H1 (cell line): ENCODE measurements at regions not wholly inside any gene's neighbourhood (a gene's known extent, or its start where the extent isn't known, plus 50 kb on each side); places are given as distances from the start of the nearest gene placed in this dataset.

ENCODE experiments used
- CTCF ChIA-PET: fragments of 300-600 bp; sonication (Branson Sonifier 250); formaldehyde crosslinking; loops from one replicate; lab custom pipeline; 2021; ENCODE audit not compliant: partially characterized antibody; lab: Charles Lee
- POLR2A ChIA-PET: fragments of 300-600 bp; sonication (Branson Sonifier 250); formaldehyde crosslinking; loops from one replicate; lab custom pipeline; 2021; ENCODE audit warnings: inconsistent platforms; ENCODE audit not compliant: partially characterized antibody; lab: Charles Lee
- DNase-seq, 2 experiments: peaks; one replicate each; pipeline versions ENCODE4 v3.0.0 to v3.0.0-alpha.2; 2010 to 2022; ENCODE audit warnings: low spot score in 2 of 2, low read depth in 1 of 2, mixed read lengths in 1 of 2
- FAIRE-seq: peaks from 2 replicates; lab custom pipeline; 2011; peaks lifted over from hg19 to GRCh38; lab: Jason Lieb, UNC
- H2AFZ ChIP-seq: 2 replicates; pipeline ENCODE4 v1.8.1; 2012; ENCODE audit warnings: low read length, inconsistent platforms
- H2AK5ac ChIP-seq: 2 replicates; pipeline ENCODE4 v1.6.1; 2013; ENCODE audit warnings: low read depth, low read length
- H2BK120ac ChIP-seq: replicated peaks from 2 replicates; pipeline ENCODE3; 2013; ENCODE audit warnings: low read depth, low read length, inconsistent platforms
- H2BK12ac ChIP-seq: 2 replicates; pipeline ENCODE4 v1.6.1; 2013; ENCODE audit warnings: low read depth, low read length
- H2BK15ac ChIP-seq: 2 replicates; pipeline ENCODE4 v1.6.1; 2013; ENCODE audit warnings: low read length
- H2BK20ac ChIP-seq: 2 replicates; pipeline ENCODE4 v1.6.1; 2013; ENCODE audit warnings: low read length
- H2BK5ac ChIP-seq: 2 replicates; pipeline ENCODE4 v1.6.1; 2013; ENCODE audit warnings: low read depth, low read length
- H3K14ac ChIP-seq: 2 replicates; pipeline ENCODE4 v1.6.1; 2013; ENCODE audit warnings: inconsistent platforms; ENCODE audit not compliant: insufficient read length
- H3K18ac ChIP-seq: 2 replicates; pipeline ENCODE4 v1.6.1; 2013; ENCODE audit warnings: low read length; ENCODE audit errors: extremely low read depth
- H3K23ac ChIP-seq: 2 replicates; pipeline ENCODE4 v1.6.1; 2013; ENCODE audit warnings: inconsistent platforms; ENCODE audit not compliant: insufficient read length
- H3K23me2 ChIP-seq: 2 replicates; pipeline ENCODE4 v1.6.1; 2013; ENCODE audit warnings: low read depth, low read length
- H3K27ac ChIP-seq: 2 replicates; pipeline ENCODE4 v1.6.1; 2011; ENCODE audit warnings: low read depth, low read length, inconsistent platforms
- H3K27me3 ChIP-seq, 4 experiments: replicated peaks in 1 of 4; 1 replicate in 1 of 4; 2 replicates in 3 of 4; pipeline versions ENCODE4 v1.6.1 to v1.8.1; 2011 to 2013; ENCODE audit warnings: low read length in 3 of 4, mild to moderate bottlenecking in 3 of 4, inconsistent platforms in 2 of 4, mixed read lengths in 2 of 4, moderate library complexity in 1 of 4; ENCODE audit not compliant: control insufficient read depth in 3 of 4, insufficient read depth in 3 of 4; ENCODE audit errors: extremely low read depth in 1 of 4
- H3K36me3 ChIP-seq, 4 experiments: 2 replicates each; pipeline versions ENCODE4 v1.6.1 to v1.8.1; 2011 to 2013; ENCODE audit warnings: mild to moderate bottlenecking in 4 of 4, low read length in 3 of 4, moderate library complexity in 2 of 4, control low read depth in 1 of 4, inconsistent platforms in 1 of 4; ENCODE audit not compliant: insufficient read depth in 4 of 4, control insufficient read depth in 2 of 4
- H3K4ac ChIP-seq: replicated peaks from 2 replicates; pipeline ENCODE3; 2013; ENCODE audit warnings: low read length, low read depth, mixed read lengths, inconsistent platforms; ENCODE audit not compliant: insufficient read length
- H3K4me1 ChIP-seq, 4 experiments: replicated peaks in 1 of 4; 1 replicate in 1 of 4; 2 replicates in 3 of 4; pipeline versions ENCODE4 v1.6.1 to v1.8.1; 2011 to 2013; ENCODE audit warnings: low read length in 3 of 4, inconsistent platforms in 2 of 4, mixed read lengths in 1 of 4; ENCODE audit not compliant: insufficient read depth in 4 of 4, control insufficient read depth in 3 of 4
- H3K4me2 ChIP-seq, 2 experiments: 2 replicates each; pipeline versions ENCODE4 v1.6.1 to v1.8.1; 2011 to 2013; ENCODE audit warnings: low read depth in 2 of 2, low read length in 2 of 2, control low read depth in 1 of 2, inconsistent platforms in 1 of 2, mild to moderate bottlenecking in 1 of 2; ENCODE audit not compliant: insufficient read depth in 1 of 2
- H3K4me3 ChIP-seq, 4 experiments: fragments of 200-600, 300-600 bp in 1 of 4; sonication (generic), shearing (Covaris generic), sonication (Bioruptor Twin) in 1 of 4; 2 replicates each; pipeline versions ENCODE4 v1.5.1 to v1.8.1; 2011 to 2016; ENCODE audit warnings: low read length in 4 of 4, low read depth in 3 of 4, control low read depth in 2 of 4, inconsistent platforms in 2 of 4, mild to moderate bottlenecking in 2 of 4, mixed read lengths in 1 of 4, moderate library complexity in 1 of 4; ENCODE audit not compliant: insufficient read depth in 2 of 4; ENCODE audit errors: extremely low read depth in 1 of 4
- H3K56ac ChIP-seq: replicated peaks from 2 replicates; pipeline ENCODE3; 2013; ENCODE audit warnings: low read depth, mild to moderate bottlenecking, mixed read lengths, low read length, inconsistent platforms; ENCODE audit not compliant: insufficient read length
- H3K79me1 ChIP-seq: 2 replicates; pipeline ENCODE4 v1.6.1; 2013; ENCODE audit warnings: low read depth, low read length, control low read depth
- H3K79me2 ChIP-seq, 2 experiments: 2 replicates each; pipeline versions ENCODE4 v1.6.1 to v1.8.1; 2012 to 2013; ENCODE audit warnings: low read length in 2 of 2, mild to moderate bottlenecking in 2 of 2, inconsistent platforms in 1 of 2; ENCODE audit not compliant: insufficient read depth in 2 of 2, control insufficient read depth in 1 of 2
- H3K9ac ChIP-seq, 4 experiments: replicated peaks in 1 of 4; 1 replicate in 1 of 4; 2 replicates in 3 of 4; pipeline versions ENCODE4 v1.6.1 to v1.8.1; 2011 to 2013; ENCODE audit warnings: low read depth in 3 of 4, low read length in 3 of 4, control low read depth in 2 of 4, mild to moderate bottlenecking in 2 of 4, moderate library complexity in 2 of 4, inconsistent platforms in 1 of 4; ENCODE audit errors: extremely low read depth in 1 of 4
- H3K9me3 ChIP-seq, 2 experiments: 2 replicates each; pipeline versions ENCODE4 v1.6.1 to v1.8.1; 2012 to 2013; ENCODE audit warnings: mild to moderate bottlenecking in 2 of 2, moderate library complexity in 2 of 2, control low read depth in 1 of 2, inconsistent platforms in 1 of 2, low read depth in 1 of 2, low read length in 1 of 2, mixed read lengths in 1 of 2; ENCODE audit not compliant: insufficient read depth in 2 of 2
- H4K20me1 ChIP-seq, 2 experiments: replicated peaks in 1 of 2; 2 replicates each; pipeline versions ENCODE3 to v1.8.1; 2011 to 2013; ENCODE audit warnings: inconsistent platforms in 2 of 2, low read length in 2 of 2, mild to moderate bottlenecking in 1 of 2; ENCODE audit not compliant: insufficient read depth in 2 of 2, control insufficient read depth in 1 of 2
- H4K5ac ChIP-seq: 2 replicates; pipeline ENCODE4 v1.6.1; 2013; ENCODE audit warnings: low read length, low read depth, mixed read lengths, inconsistent platforms; ENCODE audit not compliant: insufficient read length
- H4K8ac ChIP-seq: 2 replicates; pipeline ENCODE4 v1.8.0; 2013; ENCODE audit warnings: mild to moderate bottlenecking, moderate library complexity, low read length, inconsistent platforms; ENCODE audit not compliant: insufficient read depth; ENCODE audit errors: extremely low read depth
- H4K91ac ChIP-seq: replicated peaks from 2 replicates; pipeline ENCODE3; 2013; ENCODE audit warnings: low read length, mixed read lengths, inconsistent platforms; ENCODE audit not compliant: insufficient read length
- CTBP2 ChIP-seq: IDR thresholded peaks from 2 replicates; pipeline ENCODE4 v1.7.0; 2011; ENCODE audit warnings: borderline replicate concordance, mild to moderate bottlenecking, moderate library complexity, mixed read lengths, low read length; ENCODE audit not compliant: insufficient read depth, insufficient read length
- E2F6 ChIP-seq: IDR thresholded peaks from 2 replicates; pipeline ENCODE4 v1.6.1; 2012; ENCODE audit warnings: inconsistent platforms
- JUN ChIP-seq: IDR thresholded peaks from 2 replicates; pipeline ENCODE4 v1.6.1; 2011; ENCODE audit warnings: low read depth, mild to moderate bottlenecking, improper control_type of control experiment, low read length
- JUND ChIP-seq: IDR thresholded peaks from 2 replicates; pipeline ENCODE4 v1.6.1; 2011; ENCODE audit warnings: mild to moderate bottlenecking, improper control_type of control experiment, low read length
- KDM4A ChIP-seq: IDR thresholded peaks from one replicate; pipeline ENCODE4 v1.7.1; 2012; ENCODE audit warnings: low read depth, mild to moderate bottlenecking, moderate library complexity, low read length, inconsistent platforms; ENCODE audit not compliant: severe bottlenecking
- POLR2A ChIP-seq, 2 experiments: IDR thresholded peaks; 1 replicate in 1 of 2; 2 replicates in 1 of 2; pipeline ENCODE4 v1.6.1; 2011; ENCODE audit warnings: low read depth in 2 of 2, low read length in 2 of 2, mild to moderate bottlenecking in 2 of 2; ENCODE audit errors: control extremely low read depth in 1 of 2
- SIN3A ChIP-seq, 2 experiments: IDR thresholded peaks in 1 of 2; conservative IDR thresholded peaks in 1 of 2; 2 replicates each; pipeline ENCODE4 v1.6.1; 2011 to 2012; ENCODE audit warnings: low read length in 2 of 2, improper control_type of control experiment in 1 of 2, low read depth in 1 of 2, mild to moderate bottlenecking in 1 of 2
- SIRT6 ChIP-seq: IDR thresholded peaks from one replicate; pipeline ENCODE4 v1.7.1; 2012; ENCODE audit warnings: low read length, inconsistent platforms
- SUZ12 ChIP-seq: fragments of 200-600 bp; sonication (generic); IDR thresholded peaks from 2 replicates; pipeline ENCODE4 v1.6.1; 2012; ENCODE audit warnings: mild to moderate bottlenecking, inconsistent platforms, low read length, moderate library complexity, mixed read lengths
- WGBS, 2 experiments: shearing (Covaris generic) in 1 of 2; methylation state at CpG; one replicate each; pipeline versions ENCODE4 v1.1.6 to v1.1.7; 2013 to 2015; ENCODE audit warnings: low lambda C conversion rate in 2 of 2, mixed read lengths in 2 of 2, inconsistent platforms in 1 of 2, low coverage in 1 of 2, missing lambda C conversion rate in 1 of 2; ENCODE audit not compliant: insufficient replicate concordance in 2 of 2, insufficient coverage in 1 of 2, insufficient read length in 1 of 2; ENCODE audit errors: extremely low coverage in 1 of 2, missing lambda C conversion rate in 1 of 2; 5-methylcytosine and 5-hydroxymethylcytosine counted together

- Histone ChIP-seq H2BK5ac (no peak overlapping the region), H4K8ac (no peak overlapping the region), H3K9ac (no peak overlapping the region), H2BK20ac (no peak overlapping the region), H3K4me2 (no peak overlapping the region), H2BK12ac (no peak overlapping the region), H3K4me3 (no peak overlapping the region), H3K4me1 (peaks cover 0 to 3% (median under 1%) of the 10 kb centered on the region in 4 experiments; a peak in 1 of 7 replicates), H3K79me2 (no peaks in the 10 kb centered on the region), H3K27me3 (no peaks in the 10 kb centered on the region), H3K23me2 (no peaks in the 10 kb centered on the region), H3K27ac (no peak overlapping the region), H3K79me1 (no peaks in the 10 kb centered on the region), H3K36me3 (no peaks in the 10 kb centered on the region), H2BK120ac (no peak overlapping the region), H3K18ac (no peak overlapping the region), H2AFZ (no peak overlapping the region), H2BK15ac (no peak overlapping the region), H3K56ac (no peak overlapping the region), H3K23ac (no peak overlapping the region), H4K5ac (no peak overlapping the region), H2AK5ac (no peak overlapping the region), H3K4ac (no peak overlapping the region), H3K14ac (no peak overlapping the region), H4K91ac (no peak overlapping the region), H3K9me3 (peaks cover 0 to 9% of the 10 kb centered on the region in 2 experiments; a peak in 2 of 4 replicates), H4K20me1 (no peaks in the 10 kb centered on the region)
- DNase-seq (no peak), FAIRE-seq (no peak)
- ChIA-PET POLR2A (no interaction called here), CTCF (no interaction called here)
- no peak for TF ChIP-seq KDM4A
- no peak for TF ChIP-seq E2F6
- TF ChIP-seq SIN3A (conservative IDR thresholded peaks at IDR 0.05 in 1 of 2, IDR thresholded peaks at IDR 0.05 in 1 of 2; ENCODE audit: low read depth in 1 of 2, low read length in 2 of 2): no peak
- no peak for TF ChIP-seq SIRT6
- no peak for TF ChIP-seq CTBP2
- no peak for TF ChIP-seq JUN
- no peak for TF ChIP-seq POLR2A (IDR thresholded peaks at IDR 0.05; ENCODE audit: control extremely low read depth in 1 of 2, low read depth in 2 of 2, low read length in 2 of 2)
- TF ChIP-seq SUZ12: no peak
- no peak for TF ChIP-seq JUND
- 100% methylated on average over 1 of the region's 1 CpG; no CpG with 5 or more reads in 1 of the 2 experiments for WGBS, 2 experiments
These were observed 1226.1 kb upstream of the NRXN1 start for GRCh38 chr2:52258038-52258437.
